Panc1 (cell line): ENCODE measurements at regions not wholly inside any gene's neighbourhood (a gene's known extent, or its start where the extent isn't known, plus 50 kb on each side); places are given as distances from the start of the nearest gene placed in this dataset.

Experiments
- ATAC-seq: fragments of 200-7000 bp; cut with Tn5 transposase; 2 replicates; pipeline ENCODE4 v1.9.1; 2020; ENCODE audit warnings: mild to moderate bottlenecking, moderate library complexity
- BruUV-seq: library from RNA; stranded (reverse); fragments of 400-500 nt; replicated peaks from 2 replicates; lab custom pipeline; 2021; lab: Mats Ljungman, UMichigan
- CTCF ChIA-PET: fragments of 300-600 bp; sonication (Branson Sonifier 250); formaldehyde crosslinking; loops from one replicate; lab custom pipeline; 2022; ENCODE audit warnings: antibody characterized with exemption; lab: Charles Lee
- POLR2A ChIA-PET: fragments of 300-600 bp; sonication (Branson Sonifier 250); formaldehyde crosslinking; loops from one replicate; lab custom pipeline; 2022; ENCODE audit warnings: antibody characterized with exemption; lab: Charles Lee
- DNase-seq: peaks from one replicate; pipeline ENCODE4 v3.0.0-alpha.2; 2010; ENCODE audit warnings: low read depth, low spot score
- H3K27ac ChIP-seq: 2 replicates; pipeline ENCODE4 v1.5.1; 2011; ENCODE audit warnings: mild to moderate bottlenecking, low read length, inconsistent platforms
- H3K27me3 ChIP-seq: fragments of 200-500 bp; sonication (Bioruptor generic); 2 replicates; pipeline ENCODE4 v1.6.0; 2014; ENCODE audit warnings: low read length, inconsistent platforms; ENCODE audit not compliant: control insufficient read depth, insufficient read depth
- H3K36me3 ChIP-seq: fragments of 200-500 bp; sonication (Bioruptor generic); 2 replicates; pipeline ENCODE4 v1.5.1; 2014; ENCODE audit warnings: inconsistent platforms, mild to moderate bottlenecking, low read length, moderate library complexity; ENCODE audit not compliant: control insufficient read depth, insufficient read depth
- H3K4me1 ChIP-seq: 2 replicates; pipeline ENCODE4 v1.5.1; 2011; ENCODE audit warnings: inconsistent platforms, mild to moderate bottlenecking, low read length, moderate library complexity; ENCODE audit not compliant: control insufficient read depth, insufficient read depth
- H3K4me3 ChIP-seq, 2 experiments: 2 replicates each; pipeline ENCODE4 v1.5.1; 2011 to 2012; ENCODE audit warnings: low read depth in 2 of 2, low read length in 2 of 2, mild to moderate bottlenecking in 2 of 2, inconsistent platforms in 1 of 2, moderate library complexity in 1 of 2
- H3K9me3 ChIP-seq: fragments of 200-500 bp; sonication (Bioruptor generic); 2 replicates; pipeline ENCODE4 v1.5.1; 2014; ENCODE audit warnings: low read depth, mild to moderate bottlenecking, inconsistent platforms, low read length, moderate library complexity; ENCODE audit not compliant: control insufficient read depth, insufficient read depth
- POLR2AphosphoS5 ChIP-seq: IDR thresholded peaks from 2 replicates; pipeline ENCODE4 v1.6.1; 2012; ENCODE audit warnings: mild to moderate bottlenecking, low read depth, low read length, moderate library complexity
- SIN3A ChIP-seq: IDR thresholded peaks from 2 replicates; pipeline ENCODE4 v1.6.1; 2012; ENCODE audit warnings: low read depth, mild to moderate bottlenecking, low read length, moderate library complexity, borderline replicate concordance; ENCODE audit not compliant: insufficient read depth
- TCF7L2 ChIP-seq: IDR thresholded peaks from 2 replicates; pipeline ENCODE4 v1.6.1; 2011; ENCODE audit warnings: mild to moderate bottlenecking, low read depth, low read length, inconsistent platforms
- in situ Hi-C: cut with HindIII; loops from 2 replicates; pipeline ENCODE4 v1.10.0; 2016; ENCODE audit warnings: low sequenced_read_pairs, low pct_unique_long_range_greater_than_20kb
- intact Hi-C: fragments of 100-400 bp; cut with micrococcal nuclease; formaldehyde crosslinking; loops from one replicate; pipeline ENCODE4 v1.10.0; 2022; ENCODE audit not compliant: unreplicated experiment
- TF ChIP-seq, protein P1 (sequence below): fragments of 450-650 bp; IDR thresholded peaks from 2 replicates; pipeline ENCODE4 v1.5.1; 2017; ENCODE audit warnings: mild to moderate bottlenecking
- TF ChIP-seq, protein P2 (sequence below), 2 experiments: IDR thresholded peaks; 2 replicates each; pipeline ENCODE4 v1.6.1; 2011 to 2012; ENCODE audit warnings: low read depth in 2 of 2, control low read depth in 1 of 2, low read length in 1 of 2, mild to moderate bottlenecking in 1 of 2, moderate library complexity in 1 of 2; ENCODE audit not compliant: insufficient read depth in 1 of 2

DNA sequence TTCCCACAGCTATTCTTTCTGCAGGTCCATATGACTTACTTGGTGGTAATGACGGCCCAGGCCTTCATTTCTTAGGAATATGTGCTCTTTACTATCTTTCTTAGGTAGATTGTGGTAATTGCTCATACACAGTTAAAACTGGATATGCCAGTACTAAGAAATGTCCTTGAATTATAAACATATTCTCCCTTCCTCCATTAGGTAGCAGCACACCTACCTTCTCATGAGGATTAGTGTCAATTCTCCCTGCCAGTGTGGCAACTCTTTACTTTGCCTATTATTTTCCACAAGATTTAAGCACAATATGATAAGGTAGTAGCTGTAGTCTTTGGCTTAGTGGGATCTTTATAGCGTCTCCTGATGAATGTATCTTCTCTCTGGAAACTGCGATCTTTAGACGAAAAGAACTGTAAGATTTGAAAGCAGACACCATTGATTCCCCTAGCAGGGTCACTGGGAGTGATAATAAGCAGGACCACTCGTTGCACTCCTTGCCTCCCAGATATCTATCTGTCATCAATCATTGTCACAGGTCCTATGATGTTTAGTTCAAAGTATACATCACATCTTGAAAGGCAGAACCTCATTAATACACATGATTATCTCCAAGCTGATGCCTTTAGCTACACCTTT is 1240.7 kb downstream of the C4orf33 start:
- Histone ChIP-seq H3K27ac (no peak overlapping the region), H3K36me3 (no peaks in the 10 kb centered on the region), H3K9me3 (no peaks in the 10 kb centered on the region), H3K4me3 (no peak overlapping the region), H3K27me3 (no peaks in the 10 kb centered on the region), H3K4me1 (no peaks in the 10 kb centered on the region)
- intact Hi-C loops, result no loop called here
- TF ChIP-seq POLR2AphosphoS5 (no peak), TCF7L2 (no peak), SIN3A (no peak)
- TF ChIP-seq, protein P1, sequence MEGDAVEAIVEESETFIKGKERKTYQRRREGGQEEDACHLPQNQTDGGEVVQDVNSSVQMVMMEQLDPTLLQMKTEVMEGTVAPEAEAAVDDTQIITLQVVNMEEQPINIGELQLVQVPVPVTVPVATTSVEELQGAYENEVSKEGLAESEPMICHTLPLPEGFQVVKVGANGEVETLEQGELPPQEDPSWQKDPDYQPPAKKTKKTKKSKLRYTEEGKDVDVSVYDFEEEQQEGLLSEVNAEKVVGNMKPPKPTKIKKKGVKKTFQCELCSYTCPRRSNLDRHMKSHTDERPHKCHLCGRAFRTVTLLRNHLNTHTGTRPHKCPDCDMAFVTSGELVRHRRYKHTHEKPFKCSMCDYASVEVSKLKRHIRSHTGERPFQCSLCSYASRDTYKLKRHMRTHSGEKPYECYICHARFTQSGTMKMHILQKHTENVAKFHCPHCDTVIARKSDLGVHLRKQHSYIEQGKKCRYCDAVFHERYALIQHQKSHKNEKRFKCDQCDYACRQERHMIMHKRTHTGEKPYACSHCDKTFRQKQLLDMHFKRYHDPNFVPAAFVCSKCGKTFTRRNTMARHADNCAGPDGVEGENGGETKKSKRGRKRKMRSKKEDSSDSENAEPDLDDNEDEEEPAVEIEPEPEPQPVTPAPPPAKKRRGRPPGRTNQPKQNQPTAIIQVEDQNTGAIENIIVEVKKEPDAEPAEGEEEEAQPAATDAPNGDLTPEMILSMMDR, result peak; percentile 56
- TF ChIP-seq, protein P2, sequence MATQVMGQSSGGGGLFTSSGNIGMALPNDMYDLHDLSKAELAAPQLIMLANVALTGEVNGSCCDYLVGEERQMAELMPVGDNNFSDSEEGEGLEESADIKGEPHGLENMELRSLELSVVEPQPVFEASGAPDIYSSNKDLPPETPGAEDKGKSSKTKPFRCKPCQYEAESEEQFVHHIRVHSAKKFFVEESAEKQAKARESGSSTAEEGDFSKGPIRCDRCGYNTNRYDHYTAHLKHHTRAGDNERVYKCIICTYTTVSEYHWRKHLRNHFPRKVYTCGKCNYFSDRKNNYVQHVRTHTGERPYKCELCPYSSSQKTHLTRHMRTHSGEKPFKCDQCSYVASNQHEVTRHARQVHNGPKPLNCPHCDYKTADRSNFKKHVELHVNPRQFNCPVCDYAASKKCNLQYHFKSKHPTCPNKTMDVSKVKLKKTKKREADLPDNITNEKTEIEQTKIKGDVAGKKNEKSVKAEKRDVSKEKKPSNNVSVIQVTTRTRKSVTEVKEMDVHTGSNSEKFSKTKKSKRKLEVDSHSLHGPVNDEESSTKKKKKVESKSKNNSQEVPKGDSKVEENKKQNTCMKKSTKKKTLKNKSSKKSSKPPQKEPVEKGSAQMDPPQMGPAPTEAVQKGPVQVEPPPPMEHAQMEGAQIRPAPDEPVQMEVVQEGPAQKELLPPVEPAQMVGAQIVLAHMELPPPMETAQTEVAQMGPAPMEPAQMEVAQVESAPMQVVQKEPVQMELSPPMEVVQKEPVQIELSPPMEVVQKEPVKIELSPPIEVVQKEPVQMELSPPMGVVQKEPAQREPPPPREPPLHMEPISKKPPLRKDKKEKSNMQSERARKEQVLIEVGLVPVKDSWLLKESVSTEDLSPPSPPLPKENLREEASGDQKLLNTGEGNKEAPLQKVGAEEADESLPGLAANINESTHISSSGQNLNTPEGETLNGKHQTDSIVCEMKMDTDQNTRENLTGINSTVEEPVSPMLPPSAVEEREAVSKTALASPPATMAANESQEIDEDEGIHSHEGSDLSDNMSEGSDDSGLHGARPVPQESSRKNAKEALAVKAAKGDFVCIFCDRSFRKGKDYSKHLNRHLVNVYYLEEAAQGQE (IDR thresholded peaks at IDR 0.05; ENCODE audit: insufficient read depth in 1 of 2, low read depth in 2 of 2, low read length in 1 of 2), result no peak
- ATAC-seq (no peak), DNase-seq (no peak)
- POLR2A ChIA-PET, result no interaction called here
- in situ Hi-C loops, result no loop called here
- no TSS peak for BruUV-seq
- CTCF ChIA-PET, result no interaction called here

DNA sequence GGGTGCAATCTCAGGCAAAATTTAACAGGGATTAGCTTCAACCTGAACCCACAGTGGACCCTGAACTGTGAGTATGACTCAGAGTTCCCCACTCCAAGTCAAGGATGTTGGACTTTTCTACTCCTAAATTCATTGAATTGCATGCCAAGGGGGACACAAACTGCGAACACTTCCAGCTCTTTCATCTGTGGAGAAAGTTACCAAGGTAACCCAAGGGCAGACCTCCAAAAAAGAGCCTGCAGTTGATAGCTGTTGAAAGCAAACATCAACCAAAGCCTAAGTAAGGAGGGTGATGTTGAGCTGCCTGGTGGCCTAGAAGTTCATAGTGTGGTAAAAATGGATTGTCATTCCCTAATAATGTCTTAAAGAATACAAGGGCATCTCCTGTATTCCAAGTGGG is 1242.9 kb downstream of the C4orf33 start:
- TF ChIP-seq, protein P2 (IDR thresholded peaks at IDR 0.05; ENCODE audit: insufficient read depth in 1 of 2, low read depth in 2 of 2, low read length in 1 of 2), result no peak
- TF ChIP-seq TCF7L2 (no peak), SIN3A (no peak), POLR2AphosphoS5 (no peak)
- TF ChIP-seq, protein P1, result no peak
- ChIA-PET POLR2A (no interaction called here), CTCF (no interaction called here)
- in situ Hi-C loops, result no loop called here
- DNase-seq (no peak), ATAC-seq (no peak)
- Histone ChIP-seq H3K27me3 (no peaks in the 10 kb centered on the region), H3K9me3 (no peaks in the 10 kb centered on the region), H3K27ac (no peak overlapping the region), H3K4me3 (no peak overlapping the region), H3K36me3 (no peaks in the 10 kb centered on the region), H3K4me1 (no peaks in the 10 kb centered on the region)
- intact Hi-C loops, result no loop called here
- BruUV-seq, result no TSS peak
